Kidney epithelial cell (primary cell): ENCODE measurements at regions not wholly inside any gene's neighbourhood (a gene's known extent, or its start where the extent isn't known, plus 50 kb on each side); places are given as distances from the start of the nearest gene placed in this dataset.
"Not testable (repeated sequence)": the region's sequence is repeated elsewhere in the genome, so short reads cannot be mapped to it uniquely, and the experiment has no call there.

ENCODE experiments used
- DNase-seq: peaks from one replicate; pipeline ENCODE4 v3.0.0-alpha.2; 2010; ENCODE audit warnings: low read depth
- H3K27me3 ChIP-seq: 2 replicates; pipeline ENCODE4 v1.6.0; 2011; ENCODE audit warnings: low read length; ENCODE audit not compliant: control insufficient read depth, insufficient read depth
- H3K36me3 ChIP-seq: 2 replicates; pipeline ENCODE4 v1.5.1; 2011; ENCODE audit warnings: low read length; ENCODE audit not compliant: control insufficient read depth, insufficient read depth
- H3K4me3 ChIP-seq: 2 replicates; pipeline ENCODE4 v1.5.1; 2011; ENCODE audit warnings: low read depth, mild to moderate bottlenecking, control low read depth, low read length
- TF ChIP-seq, protein P1 (sequence below): IDR thresholded peaks from 2 replicates; pipeline ENCODE4 v1.5.1; 2011; ENCODE audit warnings: mild to moderate bottlenecking, moderate library complexity, low read length, control low read depth, inconsistent platforms; ENCODE audit not compliant: insufficient read depth, poor library complexity, severe bottlenecking

DNA sequence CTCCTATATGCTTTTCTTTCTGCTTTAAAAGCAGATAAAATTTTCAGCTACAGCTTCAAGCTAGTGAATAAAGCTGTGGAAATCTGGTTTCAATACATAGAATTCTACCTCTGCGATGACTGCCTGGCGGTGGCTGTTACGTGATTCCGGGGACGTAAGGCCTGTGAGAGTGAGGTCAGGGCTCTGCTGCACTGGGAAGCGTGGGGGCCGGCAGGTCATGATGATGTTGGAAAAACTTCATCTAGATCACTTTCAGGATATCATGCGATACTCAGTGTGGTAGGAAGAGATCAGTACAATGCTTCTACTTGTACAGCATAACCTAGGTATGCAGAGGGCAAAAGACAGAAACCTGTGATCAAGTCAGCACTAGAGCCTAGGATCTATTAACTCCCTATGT is 546.8 kb upstream of the B3GAT1 start:
- no peak for DNase-seq
- H3K36me3 ChIP-seq: no peaks in the 10 kb centered on the region
- TF ChIP-seq, protein P1, sequence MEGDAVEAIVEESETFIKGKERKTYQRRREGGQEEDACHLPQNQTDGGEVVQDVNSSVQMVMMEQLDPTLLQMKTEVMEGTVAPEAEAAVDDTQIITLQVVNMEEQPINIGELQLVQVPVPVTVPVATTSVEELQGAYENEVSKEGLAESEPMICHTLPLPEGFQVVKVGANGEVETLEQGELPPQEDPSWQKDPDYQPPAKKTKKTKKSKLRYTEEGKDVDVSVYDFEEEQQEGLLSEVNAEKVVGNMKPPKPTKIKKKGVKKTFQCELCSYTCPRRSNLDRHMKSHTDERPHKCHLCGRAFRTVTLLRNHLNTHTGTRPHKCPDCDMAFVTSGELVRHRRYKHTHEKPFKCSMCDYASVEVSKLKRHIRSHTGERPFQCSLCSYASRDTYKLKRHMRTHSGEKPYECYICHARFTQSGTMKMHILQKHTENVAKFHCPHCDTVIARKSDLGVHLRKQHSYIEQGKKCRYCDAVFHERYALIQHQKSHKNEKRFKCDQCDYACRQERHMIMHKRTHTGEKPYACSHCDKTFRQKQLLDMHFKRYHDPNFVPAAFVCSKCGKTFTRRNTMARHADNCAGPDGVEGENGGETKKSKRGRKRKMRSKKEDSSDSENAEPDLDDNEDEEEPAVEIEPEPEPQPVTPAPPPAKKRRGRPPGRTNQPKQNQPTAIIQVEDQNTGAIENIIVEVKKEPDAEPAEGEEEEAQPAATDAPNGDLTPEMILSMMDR: no peak
- H3K4me3 ChIP-seq: no peak overlapping the region
- no peaks in the 10 kb centered on the region for H3K27me3 ChIP-seq

GRCh38 chr11:134958336-134958640 is 546.2 kb upstream of the B3GAT1 start:
- DNase-seq: no peak
- Histone ChIP-seq H3K36me3 (no peaks in the 10 kb centered on the region), H3K27me3 (no peaks in the 10 kb centered on the region), H3K4me3 (no peak overlapping the region)
- TF ChIP-seq, protein P1: no peak

DNA sequence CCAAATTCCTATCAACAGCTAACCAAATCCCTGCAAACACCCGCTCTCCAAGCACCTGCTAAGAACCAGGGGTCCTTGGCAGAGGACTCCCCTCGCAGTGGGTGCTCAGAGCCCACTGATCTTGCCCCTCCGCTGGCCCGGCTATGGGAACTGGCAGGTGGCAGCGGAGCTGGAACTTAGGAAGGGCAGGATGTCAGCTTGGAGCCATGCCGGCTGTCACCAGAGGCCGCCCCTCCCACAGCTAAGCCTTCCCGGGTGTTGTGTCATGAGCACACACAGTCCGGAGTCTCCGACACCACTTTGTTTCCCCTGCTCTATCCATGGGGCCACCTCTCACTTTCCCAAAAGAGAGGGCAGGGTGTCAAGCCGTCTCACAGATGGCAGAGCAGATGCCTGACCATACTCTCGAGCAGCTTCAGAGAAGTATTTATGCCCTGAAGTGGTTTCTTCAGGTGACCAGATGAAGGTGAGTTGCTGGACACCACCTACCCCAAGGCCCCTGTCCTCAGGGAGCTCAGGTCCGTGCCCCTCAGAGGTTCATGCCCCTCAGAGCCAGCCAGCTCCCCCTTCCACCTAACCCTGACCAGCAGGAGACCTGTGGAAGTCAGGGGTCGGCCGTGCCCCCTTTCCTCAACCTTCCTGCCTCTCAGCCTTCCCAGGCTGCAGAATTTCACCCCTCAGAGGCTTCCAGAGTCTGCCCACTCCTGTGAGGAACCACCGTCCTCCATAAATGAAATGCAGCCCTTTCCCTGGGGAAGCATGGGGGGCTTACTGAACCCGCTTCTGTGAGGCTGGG is 545.7 kb upstream of the B3GAT1 start:
- H3K4me3 ChIP-seq: no peak overlapping the region
- no peaks in the 10 kb centered on the region for H3K27me3 ChIP-seq
- H3K36me3 ChIP-seq: no peaks in the 10 kb centered on the region
- TF ChIP-seq, protein P1: no peak
- DNase-seq: no peak

DNA sequence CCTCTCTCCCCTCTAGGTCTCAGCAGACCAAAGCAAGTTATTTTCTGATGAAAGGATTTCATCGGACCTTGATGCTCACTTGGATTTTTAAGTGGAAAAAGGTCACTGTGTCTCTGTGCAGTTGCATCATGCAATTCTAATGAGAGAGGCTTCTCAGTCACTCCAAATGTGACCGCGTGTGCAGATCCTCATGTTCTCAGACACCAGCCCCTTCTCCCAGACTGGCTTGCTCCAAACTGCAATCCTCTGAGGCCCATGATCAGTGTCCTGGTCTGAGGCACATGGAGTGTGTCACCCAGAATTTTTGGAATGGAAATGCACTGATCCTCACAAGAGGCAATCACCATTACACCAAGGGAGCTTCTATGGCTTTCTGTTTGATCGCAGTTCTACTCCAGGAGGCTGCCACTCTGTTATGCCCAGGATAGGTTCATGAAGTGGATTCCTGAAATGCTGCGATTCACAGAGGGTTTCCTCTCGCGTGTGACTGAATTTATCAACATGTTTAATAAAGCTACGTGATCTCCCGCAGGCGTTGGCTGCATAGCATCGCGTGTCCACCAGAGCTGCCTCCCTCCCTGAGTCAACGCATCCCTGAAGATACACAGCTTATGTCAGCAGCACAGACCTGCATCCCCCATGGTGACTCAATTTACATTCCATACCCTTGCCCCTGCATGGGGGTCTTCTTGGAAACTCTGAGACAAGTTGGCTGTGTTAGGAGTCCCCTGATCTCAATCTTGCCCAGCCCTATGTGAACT is 544.6 kb upstream of the B3GAT1 start:
- TF ChIP-seq, protein P1: no peak
- no peak for DNase-seq
- Histone ChIP-seq H3K4me3 (no peak overlapping the region), H3K27me3 (no peaks in the 10 kb centered on the region), H3K36me3 (no peaks in the 10 kb centered on the region)

DNA sequence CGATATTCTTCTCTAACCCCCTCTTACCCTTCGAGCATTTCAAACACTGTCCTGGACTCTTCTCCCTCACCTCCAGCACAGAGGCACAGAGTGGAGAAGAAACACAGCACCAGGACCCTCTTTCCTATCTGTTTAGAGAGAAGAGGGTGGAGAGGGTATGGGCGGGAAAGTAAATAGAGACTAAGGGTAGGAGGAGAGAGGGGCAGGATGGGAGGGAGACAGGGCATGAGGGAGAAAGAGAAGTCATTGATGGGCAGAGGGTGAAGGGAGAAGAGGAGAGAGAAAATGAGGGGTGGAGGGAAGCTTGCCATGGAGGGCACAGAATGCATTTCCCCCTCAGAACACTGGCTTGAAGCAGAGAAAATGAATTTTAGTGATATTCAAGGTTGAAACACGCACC is 543.9 kb upstream of the B3GAT1 start:
- not testable (repeated sequence) for H3K27me3 ChIP-seq, H3K36me3 ChIP-seq, DNase-seq, H3K4me3 ChIP-seq

- Histone ChIP-seq H3K36me3 (no peaks in the 10 kb centered on the region), H3K4me3 (no peak overlapping the region), H3K27me3 (no peaks in the 10 kb centered on the region)
- TF ChIP-seq, protein P1: no peak
- no peak for DNase-seq
These were observed 543.2 kb upstream of the B3GAT1 start for GRCh38 chr11:134955281-134955680.

DNA sequence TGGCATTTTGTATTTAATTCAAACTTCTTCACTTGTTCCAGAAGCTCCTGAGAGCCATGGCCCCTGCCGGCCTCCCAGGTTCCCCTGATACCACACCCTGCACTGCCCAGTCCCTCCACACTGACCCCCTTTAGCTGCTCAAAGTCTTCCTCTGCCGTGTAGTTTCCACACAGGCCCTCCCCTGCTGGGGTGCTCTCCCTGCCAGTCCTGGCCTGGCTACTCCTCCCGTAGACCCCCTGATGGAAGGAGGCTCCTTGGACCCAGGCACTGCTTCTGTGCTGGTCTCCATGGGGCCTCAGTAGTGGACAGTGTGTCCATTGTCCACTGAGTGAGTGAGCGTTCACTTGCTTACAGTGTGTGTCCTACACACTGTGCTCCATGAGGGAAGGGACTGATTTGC is 542.4 kb upstream of the B3GAT1 start:
- H3K4me3 ChIP-seq, DNase-seq, H3K36me3 ChIP-seq, H3K27me3 ChIP-seq: not testable (repeated sequence)

DNA sequence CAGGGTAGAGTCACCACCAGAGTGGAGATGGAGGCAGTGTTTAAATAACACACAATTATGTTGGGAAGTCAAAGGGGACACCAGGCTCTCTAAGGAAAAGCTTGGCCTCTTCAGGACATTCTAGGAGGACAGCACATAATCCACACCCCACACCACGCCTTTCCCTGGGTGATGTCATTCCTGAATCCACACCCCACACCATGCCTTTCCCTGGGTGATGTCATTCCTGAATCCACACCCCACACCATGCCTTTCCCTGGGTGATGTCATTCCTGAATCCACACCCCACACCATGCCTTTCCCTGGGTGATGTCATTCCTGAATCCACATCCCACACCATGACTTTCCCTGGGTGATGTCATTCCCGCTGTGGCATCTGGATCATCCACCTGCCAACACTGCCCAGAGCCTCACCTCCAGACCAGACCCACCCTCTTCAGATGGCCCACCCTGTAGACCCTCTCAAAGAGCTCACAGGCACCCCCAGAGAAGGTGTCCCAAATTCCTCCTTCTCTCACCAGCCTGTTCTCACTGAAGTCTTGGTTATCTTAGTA is 541.5 kb upstream of the B3GAT1 start:
- not testable (repeated sequence) for H3K4me3 ChIP-seq, H3K36me3 ChIP-seq, H3K27me3 ChIP-seq, DNase-seq
